B cell (primary cell): ENCODE measurements at regions not wholly inside any gene's neighbourhood (a gene's known extent, or its start where the extent isn't known, plus 50 kb on each side); places are given as distances from the start of the nearest gene placed in this dataset.

Experiments used
- ATAC-seq: fragments of 200-7000 bp; cut with Tn5 transposase; one replicate; pipeline ENCODE4 v1.10.0; 2021; ENCODE audit warnings: low read depth, mild to moderate bottlenecking, moderate number of reproducible peaks, moderate library complexity
- CTCF ChIA-PET: fragments of 350-600 bp; sonication (Branson Sonifier 250); formaldehyde crosslinking; loops from one replicate; lab custom pipeline; 2021; ENCODE audit warnings: antibody characterized with exemption, inconsistent platforms; lab: Charles Lee
- POLR2A ChIA-PET: fragments of 350-600 bp; sonication (Branson Sonifier 250); formaldehyde crosslinking; loops from one replicate; lab custom pipeline; 2021; ENCODE audit warnings: antibody characterized with exemption; lab: Charles Lee
- DNase-seq: peaks from one replicate; pipeline ENCODE4 v3.0.0; 2013
- H2AFZ ChIP-seq: 2 replicates; pipeline ENCODE4 v1.6.1; 2012; ENCODE audit warnings: mild to moderate bottlenecking, low read depth, low read length; ENCODE audit not compliant: insufficient read depth, poor library complexity, severe bottlenecking
- H3K27ac ChIP-seq, 2 donors: 1 replicate in 1 of 2; 2 replicates in 1 of 2; pipeline ENCODE4 v1.5.1; 2012 to 2013; ENCODE audit warnings: low read length in 2 of 2, mild to moderate bottlenecking in 2 of 2, moderate library complexity in 1 of 2
- H3K27me3 ChIP-seq, 4 experiments: fragments of 200-600 bp in 1 of 4; sonication (generic) in 1 of 4; replicated peaks in 1 of 4; 1 replicate in 2 of 4; 2 replicates in 2 of 4; pipeline versions ENCODE4 v1.6.1 to v1.7.0; 2013 to 2016; ENCODE audit warnings: low read length in 3 of 4, mild to moderate bottlenecking in 2 of 4, mixed read lengths in 1 of 4, moderate library complexity in 1 of 4; ENCODE audit not compliant: insufficient read depth in 4 of 4, control insufficient read depth in 3 of 4; ENCODE audit errors: control extremely low read depth in 1 of 4
- H3K36me3 ChIP-seq, 2 experiments: replicated peaks in 1 of 2; 1 replicate in 1 of 2; 2 replicates in 1 of 2; pipeline versions ENCODE4 v1.6.1 to v1.7.1; 2013; ENCODE audit warnings: low read length in 1 of 2; ENCODE audit not compliant: insufficient read depth in 2 of 2, control insufficient read depth in 1 of 2; ENCODE audit errors: control extremely low read depth in 1 of 2, extremely low read depth in 1 of 2
- H3K4me1 ChIP-seq, 2 donors: fragments of 200-600 bp in 1 of 2; sonication (generic) in 1 of 2; 1 replicate in 1 of 2; 2 replicates in 1 of 2; pipeline versions ENCODE4 v1.5.1 to v1.6.1; 2013 to 2017; ENCODE audit warnings: low read length in 2 of 2; ENCODE audit not compliant: control insufficient read depth in 2 of 2, insufficient read depth in 2 of 2
- H3K4me2 ChIP-seq: replicated peaks from 2 replicates; pipeline ENCODE3; 2012; ENCODE audit warnings: mild to moderate bottlenecking, low read depth, low read length; ENCODE audit not compliant: poor library complexity, severe bottlenecking
- H3K4me3 ChIP-seq, 5 experiments: fragments of 200-600 bp in 1 of 5; sonication (generic) in 1 of 5; 1 replicate in 3 of 5; 2 replicates in 2 of 5; pipeline versions ENCODE4 v1.5.1 to v1.7.0; 2011 to 2016; ENCODE audit warnings: low read length in 4 of 5, mild to moderate bottlenecking in 4 of 5, low read depth in 2 of 5, control low read depth in 1 of 5, moderate library complexity in 1 of 5; ENCODE audit not compliant: insufficient read depth in 1 of 5; ENCODE audit errors: control extremely low read depth in 1 of 5, extremely low read depth in 1 of 5
- H3K79me2 ChIP-seq: fragments of 200-600 bp; sonication (generic); one replicate; pipeline ENCODE4 v1.6.0; 2016; ENCODE audit warnings: low read length; ENCODE audit not compliant: control insufficient read depth, insufficient read depth
- H3K9ac ChIP-seq: fragments of 200-600 bp; sonication (generic); 2 replicates; pipeline ENCODE4 v1.6.1; 2017; ENCODE audit warnings: mild to moderate bottlenecking, low read length, moderate library complexity
- H3K9me3 ChIP-seq, 3 donors: one replicate each; pipeline versions ENCODE4 v1.6.1 to v1.7.1; 2013; ENCODE audit warnings: low read length in 2 of 3; ENCODE audit not compliant: control insufficient read depth in 2 of 3, insufficient read depth in 1 of 3; ENCODE audit errors: control extremely low read depth in 1 of 3
- H4K20me1 ChIP-seq: 2 replicates; pipeline ENCODE4 v1.6.0; 2012; ENCODE audit warnings: mild to moderate bottlenecking, low read length; ENCODE audit not compliant: insufficient read depth, control insufficient read depth, poor library complexity, severe bottlenecking
- H3K27ac Mint-ChIP-seq: one replicate; pipeline ENCODE4 v1.8.0; 2021; ENCODE audit warnings: mixed read lengths
- H3K27me3 Mint-ChIP-seq: one replicate; pipeline ENCODE4 v1.8.0; 2021; ENCODE audit warnings: mixed read lengths
- H3K4me1 Mint-ChIP-seq: one replicate; pipeline ENCODE4 v1.8.0; 2021; ENCODE audit warnings: mixed read lengths
- H3K4me3 Mint-ChIP-seq: one replicate; pipeline ENCODE4 v1.8.0; 2021; ENCODE audit warnings: mixed read lengths
- H3K9me3 Mint-ChIP-seq: one replicate; pipeline ENCODE4 v1.8.0; 2022; ENCODE audit warnings: mixed read lengths; ENCODE audit not compliant: insufficient read depth
- EZH2 ChIP-seq: IDR thresholded peaks from 2 replicates; pipeline ENCODE4 v1.6.1; 2012; ENCODE audit warnings: borderline replicate concordance, low read depth, mild to moderate bottlenecking, moderate library complexity, low read length; ENCODE audit not compliant: insufficient read depth, poor library complexity, severe bottlenecking
- whole genome bisulfite sequencing: methylation state at CpG from one replicate; pipeline ENCODE4 v1.1.5; 2013; ENCODE audit warnings: missing lambda C conversion rate; ENCODE audit not compliant: insufficient coverage; 5-methylcytosine and 5-hydroxymethylcytosine counted together
- intact Hi-C: fragments of 100-400 bp; cut with micrococcal nuclease; formaldehyde crosslinking; loops from one replicate; pipeline ENCODE4 v1.10.0; 2022
- TF ChIP-seq, protein P1 (sequence below): fragments of 200-600 bp; IDR thresholded peaks from one replicate; pipeline ENCODE4 v1.8.0; 2022; ENCODE audit warnings: antibody characterized with exemption, mild to moderate bottlenecking

- H3K4me1 Mint-ChIP-seq: no peaks in the 10 kb centered on the region
- no peak overlapping the region for H3K4me3 Mint-ChIP-seq
- no peak overlapping the region for H3K4me2 ChIP-seq
- no peak overlapping the region for H3K4me3 ChIP-seq
- ATAC-seq: no peak
- no peaks in the 10 kb centered on the region for H4K20me1 ChIP-seq
- no peak overlapping the region for H3K9ac ChIP-seq
- no peaks in the 10 kb centered on the region for H3K36me3 ChIP-seq
- no peaks in the 10 kb centered on the region for H3K9me3 ChIP-seq
- no peak overlapping the region for H3K27ac Mint-ChIP-seq
- H3K4me1 ChIP-seq: no peaks in the 10 kb centered on the region
- intact Hi-C loops: no loop called here
- H2AFZ ChIP-seq: no peak overlapping the region
- H3K27me3 Mint-ChIP-seq: no peaks in the 10 kb centered on the region
- no peak for TF ChIP-seq EZH2
- TF ChIP-seq, protein P1, sequence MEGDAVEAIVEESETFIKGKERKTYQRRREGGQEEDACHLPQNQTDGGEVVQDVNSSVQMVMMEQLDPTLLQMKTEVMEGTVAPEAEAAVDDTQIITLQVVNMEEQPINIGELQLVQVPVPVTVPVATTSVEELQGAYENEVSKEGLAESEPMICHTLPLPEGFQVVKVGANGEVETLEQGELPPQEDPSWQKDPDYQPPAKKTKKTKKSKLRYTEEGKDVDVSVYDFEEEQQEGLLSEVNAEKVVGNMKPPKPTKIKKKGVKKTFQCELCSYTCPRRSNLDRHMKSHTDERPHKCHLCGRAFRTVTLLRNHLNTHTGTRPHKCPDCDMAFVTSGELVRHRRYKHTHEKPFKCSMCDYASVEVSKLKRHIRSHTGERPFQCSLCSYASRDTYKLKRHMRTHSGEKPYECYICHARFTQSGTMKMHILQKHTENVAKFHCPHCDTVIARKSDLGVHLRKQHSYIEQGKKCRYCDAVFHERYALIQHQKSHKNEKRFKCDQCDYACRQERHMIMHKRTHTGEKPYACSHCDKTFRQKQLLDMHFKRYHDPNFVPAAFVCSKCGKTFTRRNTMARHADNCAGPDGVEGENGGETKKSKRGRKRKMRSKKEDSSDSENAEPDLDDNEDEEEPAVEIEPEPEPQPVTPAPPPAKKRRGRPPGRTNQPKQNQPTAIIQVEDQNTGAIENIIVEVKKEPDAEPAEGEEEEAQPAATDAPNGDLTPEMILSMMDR: no peak
- peaks cover under 1% of the 10 kb centered on the region for H3K9me3 Mint-ChIP-seq
- ChIA-PET CTCF (no interaction called here), POLR2A (no interaction called here)
- DNase-seq: no peak
- H3K27ac ChIP-seq: no peak overlapping the region
- 100% methylated on average over 1 of the region's 2 CpGs for WGBS
- no peaks in the 10 kb centered on the region for H3K79me2 ChIP-seq
- no peaks in the 10 kb centered on the region for H3K27me3 ChIP-seq
Measured at GRCh38 chr5:101435768-101436167, 532.7 kb upstream of the ST8SIA4 start.

- POLR2A ChIA-PET: no interaction called here
- H3K27ac Mint-ChIP-seq: no peak overlapping the region
- H3K9ac ChIP-seq: no peak overlapping the region
Measured at GRCh38 chr5:101431201-101431600, 528.1 kb upstream of the ST8SIA4 start.

More at GRCh38 chr5:101431201-101431600, 528.1 kb upstream of the ST8SIA4 start:
- Mint-ChIP-seq H3K27me3 (no peaks in the 10 kb centered on the region), H3K4me1 (no peaks in the 10 kb centered on the region), H3K9me3 (peaks cover 5% of the 10 kb centered on the region), H3K4me3 (no peak overlapping the region)
- Histone ChIP-seq H3K4me3 (no peak overlapping the region), H3K4me1 (no peaks in the 10 kb centered on the region), H3K27me3 (no peaks in the 10 kb centered on the region), H2AFZ (no peak overlapping the region), H3K27ac (no peak overlapping the region), H3K79me2 (no peaks in the 10 kb centered on the region), H3K9me3 (no peaks in the 10 kb centered on the region), H3K36me3 (no peaks in the 10 kb centered on the region), H4K20me1 (no peaks in the 10 kb centered on the region), H3K4me2 (no peak overlapping the region)
- no peak for ATAC-seq
- DNase-seq: no peak
- no CpG with 5 or more reads among the region's 1 CpG for WGBS
- TF ChIP-seq EZH2: no peak
- TF ChIP-seq, protein P1: no peak
- intact Hi-C loops: no loop called here
- CTCF ChIA-PET: no interaction called here
